Karpas-422 (cell line): ENCODE measurements at regions not wholly inside any gene's neighbourhood (a gene's known extent, or its start where the extent isn't known, plus 50 kb on each side); places are given as distances from the start of the nearest gene placed in this dataset.

Experiments
- DNase-seq: peaks from one replicate; pipeline ENCODE4 v3.0.0-alpha.2; 2015
- H2AFZ ChIP-seq: fragments of 200-600 bp; sonication (generic); 2 replicates; pipeline ENCODE4 v1.6.1; 2014; ENCODE audit warnings: antibody characterized with exemption, low read length, mixed read lengths
- H3K27ac ChIP-seq: fragments of 200-600 bp; sonication (generic); 2 replicates; pipeline ENCODE4 v1.5.1; 2014; ENCODE audit warnings: mild to moderate bottlenecking, low read length, moderate library complexity
- H3K27me3 ChIP-seq: fragments of 200-600 bp; sonication (generic); 2 replicates; pipeline ENCODE4 v1.6.1; 2014; ENCODE audit warnings: low read length, mixed read lengths
- H3K36me3 ChIP-seq: fragments of 200-600 bp; sonication (generic); 2 replicates; pipeline ENCODE4 v1.6.1; 2014; ENCODE audit warnings: low read length, mixed read lengths; ENCODE audit not compliant: insufficient read depth
- H3K4me1 ChIP-seq: fragments of 200-600 bp; sonication (generic); 2 replicates; pipeline ENCODE4 v1.6.1; 2014; ENCODE audit warnings: mild to moderate bottlenecking, low read length, mixed read lengths
- H3K4me2 ChIP-seq: fragments of 200-600 bp; sonication (generic); 2 replicates; pipeline ENCODE4 v1.6.1; 2014; ENCODE audit warnings: low read length, low read depth, mild to moderate bottlenecking; ENCODE audit not compliant: poor library complexity, severe bottlenecking
- H3K4me3 ChIP-seq: fragments of 200-600 bp; sonication (generic); 2 replicates; pipeline ENCODE4 v1.5.1; 2014; ENCODE audit warnings: mild to moderate bottlenecking, antibody characterized with exemption, low read length, mixed read lengths
- H3K79me2 ChIP-seq: fragments of 200-600 bp; sonication (generic); 2 replicates; pipeline ENCODE4 v1.6.1; 2014; ENCODE audit warnings: mild to moderate bottlenecking, low read length, mixed read lengths
- H3K9ac ChIP-seq: fragments of 200-600 bp; sonication (generic); 2 replicates; pipeline ENCODE4 v1.6.0; 2014; ENCODE audit warnings: low read length
- H3K9me2 ChIP-seq: fragments of 200-600 bp; sonication (generic), shearing (Covaris generic); replicated peaks from 2 replicates; pipeline ENCODE4 v1.6.0; 2014; ENCODE audit warnings: mild to moderate bottlenecking, low read length, moderate library complexity; ENCODE audit not compliant: insufficient read depth
- H3K9me3 ChIP-seq: fragments of 300-700, 200-600 bp; sonication (generic); 2 replicates; pipeline ENCODE4 v1.6.1; 2014; ENCODE audit warnings: low read length, mixed read lengths
- H4K20me1 ChIP-seq: fragments of 200-600 bp; sonication (generic); 2 replicates; pipeline ENCODE4 v1.6.1; 2014; ENCODE audit warnings: mild to moderate bottlenecking, antibody characterized with exemption, low read length, low read depth; ENCODE audit not compliant: insufficient read depth

- Histone ChIP-seq H4K20me1 (no peaks in the 10 kb centered on the region), H3K4me2 (no peak overlapping the region), H3K9me3 (peaks cover 34% of the 10 kb centered on the region), H3K9me2 (no peaks in the 10 kb centered on the region), H3K27ac (no peak overlapping the region), H3K9ac (no peak overlapping the region), H3K27me3 (no peaks in the 10 kb centered on the region), H3K79me2 (no peaks in the 10 kb centered on the region), H2AFZ (no peak overlapping the region), H3K4me1 (no peaks in the 10 kb centered on the region), H3K4me3 (no peak overlapping the region), H3K36me3 (no peaks in the 10 kb centered on the region)
- no peak for DNase-seq
Measured at GRCh38 chr21:20329636-20330035, 668.6 kb upstream of the NCAM2 start.

GRCh38 chr21:20330652-20331051 lies 667.6 kb upstream of the NCAM2 start:
- no peak for DNase-seq
- H3K4me1 ChIP-seq: no peaks in the 10 kb centered on the region
- H3K9me2 ChIP-seq: no peaks in the 10 kb centered on the region
- H3K4me2 ChIP-seq: no peak overlapping the region
- no peak overlapping the region for H3K9ac ChIP-seq
- peaks cover 26% of the 10 kb centered on the region for H3K9me3 ChIP-seq
- H3K4me3 ChIP-seq: no peak overlapping the region
- H3K27ac ChIP-seq: no peak overlapping the region
- no peaks in the 10 kb centered on the region for H3K36me3 ChIP-seq
- H3K79me2 ChIP-seq: no peaks in the 10 kb centered on the region
- no peak overlapping the region for H2AFZ ChIP-seq
- H3K27me3 ChIP-seq: no peaks in the 10 kb centered on the region
- H4K20me1 ChIP-seq: no peaks in the 10 kb centered on the region

GRCh38 chr21:20334585-20334984 lies 663.6 kb upstream of the NCAM2 start:
- no peak overlapping the region for H3K4me2 ChIP-seq
- H3K27me3 ChIP-seq: no peaks in the 10 kb centered on the region
- no peaks in the 10 kb centered on the region for H4K20me1 ChIP-seq
- H3K9me3 ChIP-seq: peaks cover 19% of the 10 kb centered on the region
- H3K4me3 ChIP-seq: no peak overlapping the region
- no peaks in the 10 kb centered on the region for H3K36me3 ChIP-seq
- H3K9me2 ChIP-seq: no peaks in the 10 kb centered on the region
- no peaks in the 10 kb centered on the region for H3K4me1 ChIP-seq
- no peak overlapping the region for H2AFZ ChIP-seq
- no peak overlapping the region for H3K27ac ChIP-seq
- H3K79me2 ChIP-seq: no peaks in the 10 kb centered on the region
- H3K9ac ChIP-seq: no peak overlapping the region
- no peak for DNase-seq

- H3K79me2 ChIP-seq: no peaks in the 10 kb centered on the region
- no peak overlapping the region for H2AFZ ChIP-seq
- H3K4me1 ChIP-seq: no peaks in the 10 kb centered on the region
- no peaks in the 10 kb centered on the region for H3K9me2 ChIP-seq
- H4K20me1 ChIP-seq: no peaks in the 10 kb centered on the region
- no peak for DNase-seq
- no peaks in the 10 kb centered on the region for H3K27me3 ChIP-seq
- no peak overlapping the region for H3K4me3 ChIP-seq
- H3K4me2 ChIP-seq: no peak overlapping the region
- H3K9ac ChIP-seq: no peak overlapping the region
- H3K9me3 ChIP-seq: peaks cover 26% of the 10 kb centered on the region
- H3K36me3 ChIP-seq: no peaks in the 10 kb centered on the region
- H3K27ac ChIP-seq: no peak overlapping the region
Measured at GRCh38 chr21:20341431-20341830, 656.8 kb upstream of the NCAM2 start.

GRCh38 chr21:20343186-20343585 lies 655.0 kb upstream of the NCAM2 start:
- no peak for DNase-seq
- Histone ChIP-seq H3K27ac (no peak overlapping the region), H3K4me2 (no peak overlapping the region), H2AFZ (no peak overlapping the region), H3K9me3 (peaks cover 23% of the 10 kb centered on the region), H3K4me1 (no peaks in the 10 kb centered on the region), H3K9me2 (no peaks in the 10 kb centered on the region), H4K20me1 (no peaks in the 10 kb centered on the region), H3K79me2 (no peaks in the 10 kb centered on the region), H3K36me3 (no peaks in the 10 kb centered on the region), H3K9ac (no peak overlapping the region), H3K4me3 (no peak overlapping the region), H3K27me3 (no peaks in the 10 kb centered on the region)

GRCh38 chr21:20351138-20351537 lies 647.1 kb upstream of the NCAM2 start:
- H3K27me3 ChIP-seq: no peaks in the 10 kb centered on the region
- peaks cover 22% of the 10 kb centered on the region for H3K9me3 ChIP-seq
- no peak overlapping the region for H3K4me2 ChIP-seq
- no peaks in the 10 kb centered on the region for H4K20me1 ChIP-seq
- H2AFZ ChIP-seq: no peak overlapping the region
- H3K36me3 ChIP-seq: no peaks in the 10 kb centered on the region
- no peaks in the 10 kb centered on the region for H3K79me2 ChIP-seq
- no peaks in the 10 kb centered on the region for H3K4me1 ChIP-seq
- DNase-seq: no peak
- H3K9me2 ChIP-seq: no peaks in the 10 kb centered on the region
- no peak overlapping the region for H3K4me3 ChIP-seq
- H3K9ac ChIP-seq: no peak overlapping the region
- no peak overlapping the region for H3K27ac ChIP-seq

- Histone ChIP-seq H3K36me3 (no peaks in the 10 kb centered on the region), H3K27ac (no peak overlapping the region), H3K4me3 (no peak overlapping the region), H2AFZ (no peak overlapping the region), H3K27me3 (no peaks in the 10 kb centered on the region), H3K9me2 (no peaks in the 10 kb centered on the region), H3K4me2 (no peak overlapping the region), H3K9ac (no peak overlapping the region), H4K20me1 (no peaks in the 10 kb centered on the region), H3K4me1 (no peaks in the 10 kb centered on the region), H3K9me3 (peaks cover 34% of the 10 kb centered on the region), H3K79me2 (no peaks in the 10 kb centered on the region)
- no peak for DNase-seq
Measured at GRCh38 chr21:20353351-20353750, 644.9 kb upstream of the NCAM2 start.

GRCh38 chr21:20373031-20373430 lies 625.2 kb upstream of the NCAM2 start:
- no peaks in the 10 kb centered on the region for H4K20me1 ChIP-seq
- H3K4me1 ChIP-seq: no peaks in the 10 kb centered on the region
- no peaks in the 10 kb centered on the region for H3K36me3 ChIP-seq
- H3K9me2 ChIP-seq: no peaks in the 10 kb centered on the region
- no peak overlapping the region for H3K4me3 ChIP-seq
- no peak for DNase-seq
- H3K79me2 ChIP-seq: no peaks in the 10 kb centered on the region
- no peak overlapping the region for H3K27ac ChIP-seq
- no peak overlapping the region for H2AFZ ChIP-seq
- H3K27me3 ChIP-seq: no peaks in the 10 kb centered on the region
- peaks cover 16% of the 10 kb centered on the region for H3K9me3 ChIP-seq
- no peak overlapping the region for H3K4me2 ChIP-seq
- H3K9ac ChIP-seq: no peak overlapping the region

- Histone ChIP-seq H3K4me1 (no peaks in the 10 kb centered on the region), H3K4me3 (no peak overlapping the region), H4K20me1 (no peaks in the 10 kb centered on the region), H3K27ac (no peak overlapping the region), H3K9me2 (no peaks in the 10 kb centered on the region), H3K9me3 (peaks cover 32% of the 10 kb centered on the region), H3K36me3 (no peaks in the 10 kb centered on the region), H3K4me2 (no peak overlapping the region), H3K79me2 (no peaks in the 10 kb centered on the region), H2AFZ (no peak overlapping the region), H3K9ac (no peak overlapping the region), H3K27me3 (no peaks in the 10 kb centered on the region)
- no peak for DNase-seq
Measured at GRCh38 chr21:20377250-20377649, 621.0 kb upstream of the NCAM2 start.
